ENCODE measurements at regions not wholly inside any gene's neighbourhood (a gene's known extent, or its start where the extent isn't known, plus 50 kb on each side); places are given as distances from the start of the nearest gene placed in this dataset.
"Not testable (repeated sequence)": the region's sequence is repeated elsewhere in the genome, so short reads cannot be mapped to it uniquely, and the experiment has no call there.

DNA sequence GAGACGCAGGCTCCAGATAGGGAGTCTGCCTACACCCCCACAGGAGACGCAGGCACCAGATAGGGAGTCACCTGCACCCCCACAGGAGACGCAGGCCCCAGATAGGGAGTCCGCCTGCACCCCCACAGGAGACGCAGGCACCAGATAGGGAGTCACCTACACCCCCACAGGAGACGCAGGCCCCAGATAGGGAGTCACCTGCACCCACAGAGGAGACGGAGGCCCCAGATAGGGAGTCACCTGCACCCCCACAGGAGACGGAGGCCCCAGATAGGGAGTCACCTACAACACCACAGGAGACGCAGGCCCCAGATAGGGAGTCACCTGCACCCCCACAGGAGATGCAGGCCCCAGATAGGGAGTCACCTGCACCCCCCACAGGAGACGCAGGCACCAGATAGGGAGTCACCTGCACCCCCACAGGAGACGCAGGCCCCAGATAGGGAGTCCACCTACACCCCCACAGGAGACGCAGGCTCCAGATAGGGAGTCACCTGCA lies 77.2 kb upstream of the PPP2R2D start:
- not testable (repeated sequence) for TF ChIP-seq EZH2phosphoT487 (IDR thresholded peaks at IDR 0.05; ENCODE audit: borderline replicate concordance, low read length)
- TF ChIP-seq, protein P1, sequence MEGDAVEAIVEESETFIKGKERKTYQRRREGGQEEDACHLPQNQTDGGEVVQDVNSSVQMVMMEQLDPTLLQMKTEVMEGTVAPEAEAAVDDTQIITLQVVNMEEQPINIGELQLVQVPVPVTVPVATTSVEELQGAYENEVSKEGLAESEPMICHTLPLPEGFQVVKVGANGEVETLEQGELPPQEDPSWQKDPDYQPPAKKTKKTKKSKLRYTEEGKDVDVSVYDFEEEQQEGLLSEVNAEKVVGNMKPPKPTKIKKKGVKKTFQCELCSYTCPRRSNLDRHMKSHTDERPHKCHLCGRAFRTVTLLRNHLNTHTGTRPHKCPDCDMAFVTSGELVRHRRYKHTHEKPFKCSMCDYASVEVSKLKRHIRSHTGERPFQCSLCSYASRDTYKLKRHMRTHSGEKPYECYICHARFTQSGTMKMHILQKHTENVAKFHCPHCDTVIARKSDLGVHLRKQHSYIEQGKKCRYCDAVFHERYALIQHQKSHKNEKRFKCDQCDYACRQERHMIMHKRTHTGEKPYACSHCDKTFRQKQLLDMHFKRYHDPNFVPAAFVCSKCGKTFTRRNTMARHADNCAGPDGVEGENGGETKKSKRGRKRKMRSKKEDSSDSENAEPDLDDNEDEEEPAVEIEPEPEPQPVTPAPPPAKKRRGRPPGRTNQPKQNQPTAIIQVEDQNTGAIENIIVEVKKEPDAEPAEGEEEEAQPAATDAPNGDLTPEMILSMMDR (IDR thresholded peaks at IDR 0.05; ENCODE audit: low read depth, low read length, poor library complexity, severe bottlenecking): not testable (repeated sequence)

Measured in DOHH2 (cell line).